ENCODE measurements at regions not wholly inside any gene's neighbourhood (a gene's known extent, or its start where the extent isn't known, plus 50 kb on each side); places are given as distances from the start of the nearest gene placed in this dataset.

DNA sequence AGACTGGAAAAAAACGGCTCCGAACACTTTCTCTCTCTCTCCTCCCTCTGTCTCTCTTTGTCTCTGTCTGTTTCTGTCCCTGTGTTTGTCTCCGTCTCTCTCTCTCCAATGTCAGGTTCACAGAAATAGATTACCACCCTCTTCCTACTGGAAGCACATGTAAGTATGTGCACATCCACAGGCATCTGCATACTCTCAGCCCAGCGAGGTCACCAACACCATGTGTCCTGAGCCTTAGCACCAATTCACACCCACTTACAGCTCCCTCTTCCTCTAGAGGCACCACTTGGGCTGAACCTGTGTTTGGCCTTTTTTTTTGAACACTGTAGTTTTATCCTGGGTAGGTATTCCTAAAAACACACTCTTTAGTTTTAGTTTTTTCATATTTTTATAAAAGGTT, 130.5 kb downstream of the ETS2 start:
- TF ChIP-seq CTCF (IDR thresholded peaks at IDR 0.05): no peak
- no peak for TF ChIP-seq EP300 (IDR thresholded peaks at IDR 0.05)
- TF ChIP-seq POLR2AphosphoS5 (IDR thresholded peaks at IDR 0.05): no peak
- no peak for TF ChIP-seq POLR2A (IDR thresholded peaks at IDR 0.05)

Measured in upper lobe of left lung (tissue), 4 donors.